ENCODE measurements at regions not wholly inside any gene's neighbourhood (a gene's known extent, or its start where the extent isn't known, plus 50 kb on each side); places are given as distances from the start of the nearest gene placed in this dataset.

GRCh38 chr14:66115740-66116502, 370.2 kb upstream of the CCDC196 start:
- Histone ChIP-seq H3K4me3 (no peak overlapping the region), H3K27ac (no peak overlapping the region), H3K36me3 (no peaks in the 10 kb centered on the region), H3K27me3 (no peaks in the 10 kb centered on the region), H3K9me3 (no peaks in the 10 kb centered on the region), H3K4me1 (no peaks in the 10 kb centered on the region)
- DNase-seq, result no peak
- intact Hi-C loops (cut with DNase I; ENCODE audit: low total_unique reads), result no loop called here
- no peak for TF ChIP-seq POLR2A (IDR thresholded peaks at IDR 0.05)
- no peak for TF ChIP-seq CTCF (IDR thresholded peaks at IDR 0.05)

- TF ChIP-seq POLR2A (IDR thresholded peaks at IDR 0.05) (no peak), CTCF (IDR thresholded peaks at IDR 0.05) (no peak)
- Histone ChIP-seq H3K27me3 (no peaks in the 10 kb centered on the region), H3K9me3 (no peaks in the 10 kb centered on the region), H3K27ac (no peak overlapping the region), H3K36me3 (no peaks in the 10 kb centered on the region), H3K4me1 (no peaks in the 10 kb centered on the region), H3K4me3 (no peak overlapping the region)
- intact Hi-C loops (cut with DNase I; ENCODE audit: low total_unique reads), result no loop called here
- no peak for DNase-seq
These were observed 369.4 kb upstream of the CCDC196 start for GRCh38 chr14:66116732-66117131.

GRCh38 chr14:66117600-66117999, 368.6 kb upstream of the CCDC196 start:
- TF ChIP-seq CTCF (IDR thresholded peaks at IDR 0.05) (no peak), POLR2A (IDR thresholded peaks at IDR 0.05) (no peak)
- no peaks in the 10 kb centered on the region for H3K9me3 ChIP-seq
- H3K4me1 ChIP-seq, result no peaks in the 10 kb centered on the region
- H3K4me3 ChIP-seq, result no peak overlapping the region
- H3K36me3 ChIP-seq, result no peaks in the 10 kb centered on the region
- no peak overlapping the region for H3K27ac ChIP-seq
- no peak for DNase-seq
- intact Hi-C loops (cut with DNase I; ENCODE audit: low total_unique reads), result no loop called here
- no peaks in the 10 kb centered on the region for H3K27me3 ChIP-seq

GRCh38 chr14:66119606-66120231, 366.5 kb upstream of the CCDC196 start:
- H3K4me3 ChIP-seq, result no peak overlapping the region
- H3K27ac ChIP-seq, result no peak overlapping the region
- H3K36me3 ChIP-seq, result no peaks in the 10 kb centered on the region
- DNase-seq, result no peak
- H3K27me3 ChIP-seq, result no peaks in the 10 kb centered on the region
- intact Hi-C loops (cut with DNase I; ENCODE audit: low total_unique reads), result no loop called here
- no peaks in the 10 kb centered on the region for H3K9me3 ChIP-seq
- H3K4me1 ChIP-seq, result no peaks in the 10 kb centered on the region
- no peak for TF ChIP-seq CTCF (IDR thresholded peaks at IDR 0.05)
- no peak for TF ChIP-seq POLR2A (IDR thresholded peaks at IDR 0.05)

GRCh38 chr14:66120402-66120801, 365.8 kb upstream of the CCDC196 start:
- Histone ChIP-seq H3K27ac (no peak overlapping the region), H3K9me3 (no peaks in the 10 kb centered on the region), H3K4me1 (no peaks in the 10 kb centered on the region), H3K27me3 (no peaks in the 10 kb centered on the region), H3K36me3 (no peaks in the 10 kb centered on the region), H3K4me3 (no peak overlapping the region)
- no peak for DNase-seq
- intact Hi-C loops (cut with DNase I; ENCODE audit: low total_unique reads), result no loop called here
- TF ChIP-seq POLR2A (IDR thresholded peaks at IDR 0.05) (no peak), CTCF (IDR thresholded peaks at IDR 0.05) (no peak)

Data from uterus (tissue), 3 donors.